A549 (cell line): ENCODE measurements at regions not wholly inside any gene's neighbourhood (a gene's known extent, or its start where the extent isn't known, plus 50 kb on each side); places are given as distances from the start of the nearest gene placed in this dataset.

Experiments used
- CEBPB ChIP-seq, 2 experiments: fragments of >200 bp in 1 of 2; sonication (Bioruptor Twin) in 1 of 2; formaldehyde crosslinking in 1 of 2; IDR thresholded peaks; 2 replicates each; pipeline ENCODE4 v1.6.1; 2012 to 2016
- JUN ChIP-seq, 2 experiments: fragments of >200 bp; sonication (Bioruptor Twin); formaldehyde crosslinking; IDR thresholded peaks; 2 replicates in 1 of 2; 3 replicates in 1 of 2; pipeline ENCODE4 v1.6.1; 2016 to 2017
- MYC ChIP-seq: IDR thresholded peaks from 2 replicates; pipeline ENCODE4 v1.6.1; 2012; ENCODE audit warnings: mild to moderate bottlenecking, inconsistent platforms, low read length, improper control_type of control experiment, borderline replicate concordance
- POLR2A ChIP-seq: IDR thresholded peaks from 2 replicates; pipeline ENCODE4 v1.6.1; 2012; ENCODE audit warnings: mild to moderate bottlenecking, low read length
- SREBF2 ChIP-seq: fragments of 450-650 bp; IDR thresholded peaks from 2 replicates; pipeline ENCODE4 v1.6.1; 2014; ENCODE audit warnings: mild to moderate bottlenecking, moderate library complexity
- TP53 ChIP-seq: fragments of 250-450 bp; sonication (Bioruptor Pico); IDR thresholded peaks from 2 replicates; pipeline ENCODE4 v1.5.0; 2021; ENCODE audit warnings: mild to moderate bottlenecking, moderate library complexity
- ZFP36 ChIP-seq: fragments of 450-650 bp; IDR thresholded peaks from 2 replicates; pipeline ENCODE4 v1.6.1; 2014; ENCODE audit warnings: borderline replicate concordance; ENCODE audit not compliant: partially characterized antibody
- TF ChIP-seq, protein P1 (sequence below): fragments of >200 bp; sonication (Bioruptor Twin); formaldehyde crosslinking; IDR thresholded peaks from 3 replicates; pipeline ENCODE4 v1.5.1; 2016
- TF ChIP-seq, protein P2 (sequence below): fragments of >200 bp; sonication (Bioruptor Twin); formaldehyde crosslinking; IDR thresholded peaks from 3 replicates; pipeline ENCODE4 v1.6.1; 2016
- TF ChIP-seq, protein P3 (sequence below): fragments of 450-650 bp; IDR thresholded peaks from 2 replicates; pipeline ENCODE4 v1.6.1; 2014; ENCODE audit warnings: antibody characterized with exemption

DNA sequence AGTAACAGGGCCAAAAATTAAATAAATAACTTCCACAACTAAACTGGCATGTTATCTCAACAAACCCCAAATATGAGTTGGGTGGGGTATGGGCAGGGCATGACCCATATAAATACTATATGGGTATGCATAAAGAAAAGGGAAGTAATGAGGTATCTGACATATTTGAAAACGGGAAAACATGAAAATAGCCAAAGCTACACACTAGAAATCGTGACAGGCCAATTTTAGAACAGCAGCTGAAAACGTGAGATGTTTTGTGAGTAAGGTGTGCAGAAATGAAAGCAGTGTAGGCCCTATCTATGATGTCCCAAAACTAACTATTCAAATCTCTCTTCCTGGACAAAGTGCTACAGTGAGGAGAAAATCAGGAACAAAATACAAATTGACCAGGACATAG is 537.9 kb upstream of the NR5A2 start:
- TF ChIP-seq ZFP36 (no peak), CEBPB (IDR thresholded peaks at IDR 0.05) (no peak), POLR2A (no peak), JUN (IDR thresholded peaks at IDR 0.05) (no peak), MYC (no peak), SREBF2 (no peak), TP53 (CRISPR knock-in tag) (no peak)
- TF ChIP-seq, protein P1, sequence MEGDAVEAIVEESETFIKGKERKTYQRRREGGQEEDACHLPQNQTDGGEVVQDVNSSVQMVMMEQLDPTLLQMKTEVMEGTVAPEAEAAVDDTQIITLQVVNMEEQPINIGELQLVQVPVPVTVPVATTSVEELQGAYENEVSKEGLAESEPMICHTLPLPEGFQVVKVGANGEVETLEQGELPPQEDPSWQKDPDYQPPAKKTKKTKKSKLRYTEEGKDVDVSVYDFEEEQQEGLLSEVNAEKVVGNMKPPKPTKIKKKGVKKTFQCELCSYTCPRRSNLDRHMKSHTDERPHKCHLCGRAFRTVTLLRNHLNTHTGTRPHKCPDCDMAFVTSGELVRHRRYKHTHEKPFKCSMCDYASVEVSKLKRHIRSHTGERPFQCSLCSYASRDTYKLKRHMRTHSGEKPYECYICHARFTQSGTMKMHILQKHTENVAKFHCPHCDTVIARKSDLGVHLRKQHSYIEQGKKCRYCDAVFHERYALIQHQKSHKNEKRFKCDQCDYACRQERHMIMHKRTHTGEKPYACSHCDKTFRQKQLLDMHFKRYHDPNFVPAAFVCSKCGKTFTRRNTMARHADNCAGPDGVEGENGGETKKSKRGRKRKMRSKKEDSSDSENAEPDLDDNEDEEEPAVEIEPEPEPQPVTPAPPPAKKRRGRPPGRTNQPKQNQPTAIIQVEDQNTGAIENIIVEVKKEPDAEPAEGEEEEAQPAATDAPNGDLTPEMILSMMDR = no peak
- TF ChIP-seq, protein P2, sequence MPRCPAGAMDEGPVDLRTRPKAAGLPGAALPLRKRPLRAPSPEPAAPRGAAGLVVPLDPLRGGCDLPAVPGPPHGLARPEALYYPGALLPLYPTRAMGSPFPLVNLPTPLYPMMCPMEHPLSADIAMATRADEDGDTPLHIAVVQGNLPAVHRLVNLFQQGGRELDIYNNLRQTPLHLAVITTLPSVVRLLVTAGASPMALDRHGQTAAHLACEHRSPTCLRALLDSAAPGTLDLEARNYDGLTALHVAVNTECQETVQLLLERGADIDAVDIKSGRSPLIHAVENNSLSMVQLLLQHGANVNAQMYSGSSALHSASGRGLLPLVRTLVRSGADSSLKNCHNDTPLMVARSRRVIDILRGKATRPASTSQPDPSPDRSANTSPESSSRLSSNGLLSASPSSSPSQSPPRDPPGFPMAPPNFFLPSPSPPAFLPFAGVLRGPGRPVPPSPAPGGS = no peak
- TF ChIP-seq, protein P3, sequence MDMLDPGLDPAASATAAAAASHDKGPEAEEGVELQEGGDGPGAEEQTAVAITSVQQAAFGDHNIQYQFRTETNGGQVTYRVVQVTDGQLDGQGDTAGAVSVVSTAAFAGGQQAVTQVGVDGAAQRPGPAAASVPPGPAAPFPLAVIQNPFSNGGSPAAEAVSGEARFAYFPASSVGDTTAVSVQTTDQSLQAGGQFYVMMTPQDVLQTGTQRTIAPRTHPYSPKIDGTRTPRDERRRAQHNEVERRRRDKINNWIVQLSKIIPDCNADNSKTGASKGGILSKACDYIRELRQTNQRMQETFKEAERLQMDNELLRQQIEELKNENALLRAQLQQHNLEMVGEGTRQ = no peak
